HG03558 (cell line): ENCODE measurements at regions not wholly inside any gene's neighbourhood (a gene's known extent, or its start where the extent isn't known, plus 50 kb on each side); places are given as distances from the start of the nearest gene placed in this dataset.
"Not testable (repeated sequence)": the region's sequence is repeated elsewhere in the genome, so short reads cannot be mapped to it uniquely, and the experiment has no call there.

Source experiments
- ATAC-seq: cut with Tn5 transposase; IDR thresholded peaks from one replicate; pipeline ENCODE4 v1.9.1; 2021; ENCODE audit warnings: moderate number of reproducible peaks; ENCODE audit not compliant: unreplicated experiment; ENCODE audit errors: extremely low read depth

DNA sequence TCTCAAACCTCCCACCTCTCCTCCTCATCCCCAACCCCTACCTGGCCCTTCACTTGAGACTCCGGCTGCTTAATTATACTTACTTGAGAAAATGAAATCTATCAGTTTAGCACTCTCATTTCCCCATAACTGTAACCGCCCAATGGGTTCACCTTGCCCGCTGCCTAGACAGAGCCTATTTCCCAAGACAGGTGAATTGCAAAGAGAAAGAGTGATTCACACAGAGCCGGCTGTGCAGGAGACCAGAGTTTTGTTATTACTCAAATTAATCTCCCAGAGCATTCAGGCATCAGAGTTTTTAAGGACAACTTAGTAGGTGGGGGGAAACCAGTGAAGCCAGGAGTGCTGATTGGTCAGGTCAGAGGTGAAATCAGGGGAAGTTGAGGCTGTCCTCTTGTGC lies 301.4 kb upstream of the CDYL start:
- ATAC-seq = no peak

DNA sequence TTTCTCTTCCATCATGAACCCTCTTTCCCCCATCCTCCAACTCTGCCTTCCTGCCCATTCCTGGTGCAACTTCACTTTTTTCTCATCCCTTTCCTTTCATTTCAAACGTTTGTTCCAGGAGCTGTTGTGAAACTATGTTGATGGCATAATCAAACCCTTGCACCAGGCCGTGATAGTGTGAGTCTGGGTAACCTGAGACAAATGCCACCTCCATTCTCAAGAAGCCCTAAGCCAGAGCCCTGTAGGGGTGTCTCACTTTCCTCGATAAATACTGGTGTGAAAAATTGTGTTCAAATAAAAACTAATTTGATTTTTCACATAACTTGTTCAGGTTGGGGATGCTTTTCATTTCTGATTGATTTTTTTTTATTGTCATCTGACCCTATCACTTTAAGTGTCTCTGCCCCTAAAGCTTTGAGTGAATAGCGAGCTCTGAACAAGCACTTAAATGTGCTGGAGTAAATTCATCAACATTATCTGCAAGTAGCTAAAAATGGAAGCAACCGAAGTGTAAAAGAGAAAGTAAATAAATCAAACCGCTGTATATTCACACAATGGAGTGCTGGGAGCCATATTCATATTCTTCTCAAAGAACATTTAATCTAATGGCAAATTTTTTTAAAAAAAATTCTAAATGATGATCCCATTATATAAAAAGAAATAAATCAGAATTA lies 303.1 kb upstream of the CDYL start:
- no peak for ATAC-seq

DNA sequence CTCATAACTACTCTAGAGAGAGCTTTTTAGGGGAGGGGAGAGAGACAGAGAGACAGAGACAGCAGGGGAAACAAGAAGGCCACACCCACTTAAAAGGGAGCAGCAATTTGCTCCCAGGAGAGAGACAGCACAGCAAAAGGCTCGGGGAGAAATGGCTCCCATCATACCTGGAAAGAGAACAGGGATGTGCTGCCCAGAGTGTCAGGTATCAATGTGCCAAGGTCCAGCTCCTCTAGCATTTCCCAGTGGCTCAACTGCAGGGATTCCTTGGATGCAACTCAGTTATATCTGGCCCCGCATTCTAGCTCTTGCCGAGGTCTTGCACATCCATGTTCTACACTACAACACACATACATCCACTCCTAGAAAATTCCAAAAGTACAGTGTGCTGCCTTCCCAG lies 304.0 kb upstream of the CDYL start:
- no peak for ATAC-seq

DNA sequence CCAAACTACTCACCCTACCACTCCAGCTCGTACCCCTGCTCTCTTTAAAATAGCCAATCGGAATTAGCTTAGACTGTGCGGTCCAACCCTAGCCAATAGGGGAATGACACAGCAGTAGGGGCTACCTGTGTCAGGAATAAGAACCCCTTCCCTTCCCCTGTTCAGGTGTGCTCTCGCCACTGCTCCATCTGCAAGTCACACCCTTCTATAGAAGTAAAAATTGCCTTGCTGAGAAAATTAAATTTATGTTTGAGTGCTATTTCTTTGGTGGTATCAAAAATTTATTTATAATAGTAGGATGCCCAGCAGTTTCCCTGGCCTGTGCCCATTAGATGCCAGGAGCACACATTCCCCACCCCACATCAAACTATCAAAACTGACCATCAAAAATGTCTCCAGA lies 304.7 kb upstream of the CDYL start:
- not testable (repeated sequence) for ATAC-seq

DNA sequence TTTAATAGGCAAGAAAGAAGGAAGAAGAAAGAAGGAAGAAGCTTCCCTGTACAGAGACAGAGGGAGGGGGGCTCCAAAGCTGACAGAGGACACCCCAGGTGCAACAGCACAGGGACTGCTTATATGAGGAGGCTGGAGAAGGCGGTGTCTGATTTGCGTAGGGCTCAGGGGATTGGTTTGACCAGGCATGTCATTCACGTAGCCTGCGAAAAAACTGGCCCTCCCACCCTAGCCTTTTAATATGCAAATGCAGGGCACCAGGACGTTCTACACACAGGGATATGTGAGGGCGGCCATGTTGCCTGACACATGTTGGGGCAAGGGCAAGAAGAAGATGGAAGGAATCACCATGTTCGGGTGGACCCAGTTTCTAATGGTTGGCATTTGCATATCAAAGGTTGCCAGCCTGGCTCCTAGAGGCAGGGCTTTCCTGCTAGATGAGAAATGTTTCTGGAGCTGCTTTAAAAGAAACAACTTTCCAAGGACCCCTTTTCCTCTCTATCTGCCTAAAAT lies 305.4 kb upstream of the CDYL start:
- no peak for ATAC-seq

DNA sequence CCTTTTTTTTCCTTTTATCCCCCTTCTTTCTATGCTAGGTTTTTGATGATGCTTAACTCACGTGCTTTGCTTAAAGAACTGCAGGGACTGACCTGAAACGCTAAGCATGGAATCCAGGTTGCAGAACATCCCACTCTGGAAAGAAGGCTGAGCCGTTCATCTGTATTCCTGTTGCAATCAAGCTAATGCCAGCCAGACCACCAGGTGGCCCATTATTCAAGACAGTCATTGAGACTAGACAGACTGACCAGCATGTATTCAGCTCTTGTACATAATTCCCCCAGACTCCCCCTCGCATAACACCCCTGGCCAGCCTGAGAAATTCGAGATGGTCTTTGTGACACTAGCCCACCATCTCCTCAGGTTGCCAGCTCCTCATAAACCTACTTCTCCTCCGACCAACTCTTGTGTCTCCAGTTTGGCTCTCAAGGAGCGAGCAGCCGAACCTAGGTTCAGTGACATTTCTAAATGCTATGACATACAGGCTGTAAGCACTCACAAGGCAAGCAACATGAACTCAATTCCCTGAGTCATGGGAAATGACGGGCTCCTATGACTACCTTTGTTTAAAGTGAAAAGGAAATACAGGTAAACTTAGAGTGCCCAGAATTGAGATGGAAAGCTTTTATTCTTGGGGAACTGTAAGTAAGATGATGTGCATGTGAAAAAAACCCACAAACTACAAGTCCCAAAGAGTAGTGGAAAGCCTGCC lies 309.3 kb upstream of the CDYL start:
- no peak for ATAC-seq

DNA sequence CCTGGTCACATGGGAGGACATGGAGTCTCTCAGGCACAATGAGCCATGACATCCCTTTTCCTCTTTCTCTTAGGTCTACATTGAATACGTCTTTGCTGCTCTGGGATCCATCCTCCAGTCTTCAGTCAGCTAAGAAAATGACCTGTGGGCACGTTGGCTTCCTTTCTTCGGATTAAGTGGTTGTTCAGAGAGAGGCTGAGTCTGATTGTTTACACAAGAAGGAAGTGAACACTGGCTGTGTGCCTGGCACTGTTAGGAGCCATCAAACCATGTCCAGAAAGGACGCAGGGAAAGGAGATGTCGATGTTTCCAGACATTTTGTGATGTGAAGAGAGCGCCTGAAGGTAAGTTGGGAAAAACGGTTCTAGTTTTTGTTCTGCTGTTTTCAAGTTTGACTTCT lies 309.9 kb upstream of the CDYL start:
- ATAC-seq = no peak

DNA sequence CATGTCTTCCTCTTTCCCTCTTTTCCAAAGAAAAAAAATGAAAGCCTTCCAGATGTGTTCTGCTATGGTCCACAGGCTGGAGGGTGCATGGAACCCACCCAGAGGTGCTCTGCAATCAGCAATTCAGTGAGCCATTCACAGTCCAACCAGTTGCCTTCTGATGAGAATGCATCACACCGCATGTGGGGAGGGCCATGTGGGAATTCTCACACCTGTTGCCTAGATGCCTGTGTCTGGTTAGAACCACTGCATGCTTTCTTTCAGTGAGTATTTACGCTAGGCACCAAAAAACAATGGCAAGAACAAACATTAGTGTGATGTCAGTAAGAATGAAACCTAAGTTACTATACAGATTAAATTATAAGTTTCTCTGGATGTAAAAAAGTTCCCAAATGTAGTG lies 311.6 kb upstream of the CDYL start:
- ATAC-seq = no peak

DNA sequence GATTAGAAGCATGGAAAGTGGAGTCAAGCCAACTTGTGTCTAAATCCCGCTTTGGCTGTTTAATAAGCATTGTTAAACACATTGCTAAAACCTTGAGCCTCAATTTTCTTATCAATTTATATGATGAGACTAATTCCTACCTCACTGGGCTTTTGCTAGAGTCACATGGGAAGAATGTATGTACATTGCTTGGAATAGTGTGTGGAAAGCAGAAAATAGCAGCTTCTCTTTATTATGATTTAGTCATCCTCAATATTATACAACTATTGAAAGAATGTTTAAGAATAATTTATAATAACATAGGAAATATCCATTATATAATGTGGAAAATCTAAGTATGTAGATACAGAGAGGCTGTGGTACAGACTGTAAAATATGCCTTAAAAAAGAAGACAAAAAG lies 313.0 kb upstream of the CDYL start:
- ATAC-seq = no peak

DNA sequence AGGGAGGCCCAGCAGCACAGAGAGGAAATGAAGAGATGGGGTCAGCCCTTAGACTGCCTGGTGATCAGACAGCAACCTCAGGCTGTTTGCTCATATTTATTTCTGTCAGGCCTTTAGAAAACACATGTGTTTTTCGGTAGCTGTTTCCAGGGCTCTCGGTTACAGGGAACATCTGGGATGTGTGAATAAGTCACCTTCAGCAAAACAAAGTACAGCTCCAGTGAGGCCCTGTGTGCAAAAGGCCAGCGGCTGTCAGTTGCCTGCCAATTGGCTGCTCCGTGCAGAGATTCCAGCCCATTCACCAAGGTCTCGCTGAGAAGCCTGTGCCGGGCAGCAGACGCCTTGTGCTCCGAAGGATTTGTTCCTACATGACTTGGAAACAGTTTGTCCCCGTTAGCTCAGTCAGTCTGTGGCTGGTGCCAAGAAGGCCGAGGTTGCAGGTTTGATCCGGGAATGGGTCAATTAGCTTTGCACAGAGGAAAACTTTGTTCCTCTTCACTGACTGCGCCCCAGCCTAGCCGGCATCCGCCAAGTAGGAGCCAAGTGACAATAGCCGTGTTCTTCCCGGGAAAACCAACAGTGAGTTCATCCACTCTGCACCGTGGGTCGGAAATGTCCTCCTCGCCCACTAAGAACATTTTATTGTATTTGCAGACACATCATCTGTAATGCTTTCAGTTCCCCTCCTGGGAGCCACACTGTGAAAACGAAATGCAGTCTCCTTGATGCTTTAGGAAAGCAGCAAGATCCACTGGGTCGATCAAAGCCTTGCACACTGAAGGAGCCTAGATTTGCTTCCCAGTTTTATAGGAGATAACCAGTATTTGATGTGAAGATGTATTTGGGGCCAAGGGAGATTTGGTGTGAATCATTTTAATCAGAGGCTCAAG lies 315.4 kb upstream of the CDYL start:
- no peak for ATAC-seq

DNA sequence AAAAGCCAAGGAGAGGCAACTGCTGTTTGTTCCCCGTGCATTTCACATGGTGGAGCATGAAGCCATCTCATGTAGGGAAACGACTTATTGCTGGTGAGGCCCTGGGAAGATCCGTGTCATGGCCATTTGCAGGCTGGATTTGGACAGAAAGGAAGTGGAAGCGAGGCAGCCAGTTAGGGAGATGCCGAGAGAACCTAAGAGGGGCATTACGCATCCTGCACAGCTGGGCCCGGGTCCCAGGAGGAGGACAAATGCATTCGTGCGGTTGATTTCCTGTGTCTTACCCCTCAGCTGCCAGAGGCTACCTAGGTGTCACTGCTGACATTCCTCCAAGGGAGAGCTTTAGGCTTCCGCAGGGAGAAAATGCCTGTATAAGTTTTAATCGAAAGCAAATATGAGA lies 316.2 kb upstream of the CDYL start:
- no peak for ATAC-seq

DNA sequence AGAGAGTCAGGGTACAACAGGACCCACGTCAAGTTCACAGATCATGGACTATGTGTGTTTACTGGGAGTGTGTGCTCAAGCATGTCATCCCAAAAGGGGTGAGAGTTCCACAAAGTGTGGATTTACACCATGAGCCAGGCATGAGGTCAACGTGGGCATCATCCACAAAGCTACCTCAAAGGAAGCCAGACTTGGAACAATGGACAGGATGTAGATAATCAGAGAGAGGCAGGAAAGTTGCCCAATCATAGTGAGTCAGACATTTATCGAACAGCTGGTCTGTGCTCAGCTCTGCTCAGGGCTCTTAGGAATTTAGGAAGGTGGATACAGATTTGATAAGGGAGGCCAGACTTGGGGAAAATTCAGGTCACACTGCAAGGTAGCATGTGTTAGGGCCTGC lies 317.2 kb upstream of the CDYL start:
- no peak for ATAC-seq

DNA sequence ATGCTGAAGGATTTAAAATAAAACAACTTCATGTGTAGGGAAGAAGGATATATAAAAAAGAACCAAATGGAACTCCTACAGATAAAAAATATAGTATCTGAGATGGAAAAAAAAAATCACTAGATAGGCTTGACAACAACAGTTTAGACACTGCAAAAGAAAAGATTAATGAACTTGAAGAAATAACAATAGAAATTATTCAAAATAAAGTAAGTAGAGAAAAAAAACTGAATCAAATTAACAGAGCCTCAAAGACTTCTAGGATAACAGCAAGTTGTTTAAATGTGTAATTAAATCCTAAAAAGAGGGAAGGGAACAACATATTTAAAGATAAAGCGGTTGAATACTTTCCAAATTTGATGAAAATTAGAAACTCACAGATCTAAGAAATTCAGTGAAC lies 316.3 kb upstream of the ECI2 start:
- no peak for ATAC-seq

DNA sequence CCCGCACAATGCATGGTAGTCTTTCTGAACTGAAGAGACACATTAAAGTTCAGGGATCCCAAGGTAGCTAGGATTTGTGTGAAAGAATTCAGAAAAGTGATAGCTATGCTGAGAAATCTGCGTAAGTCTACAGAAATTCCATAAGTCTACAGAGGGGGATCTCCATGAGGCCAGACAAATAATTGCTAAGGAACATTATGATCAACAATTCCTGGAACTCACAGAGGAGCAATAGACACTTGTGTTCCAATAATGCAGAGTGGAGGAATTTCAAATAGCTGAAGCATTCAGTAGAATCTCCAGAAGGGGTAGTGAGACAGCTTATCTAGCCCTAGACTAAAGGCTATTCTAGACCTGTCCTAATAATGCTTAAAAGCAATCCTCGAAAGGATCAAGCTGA lies 315.7 kb upstream of the ECI2 start:
- no peak for ATAC-seq

DNA sequence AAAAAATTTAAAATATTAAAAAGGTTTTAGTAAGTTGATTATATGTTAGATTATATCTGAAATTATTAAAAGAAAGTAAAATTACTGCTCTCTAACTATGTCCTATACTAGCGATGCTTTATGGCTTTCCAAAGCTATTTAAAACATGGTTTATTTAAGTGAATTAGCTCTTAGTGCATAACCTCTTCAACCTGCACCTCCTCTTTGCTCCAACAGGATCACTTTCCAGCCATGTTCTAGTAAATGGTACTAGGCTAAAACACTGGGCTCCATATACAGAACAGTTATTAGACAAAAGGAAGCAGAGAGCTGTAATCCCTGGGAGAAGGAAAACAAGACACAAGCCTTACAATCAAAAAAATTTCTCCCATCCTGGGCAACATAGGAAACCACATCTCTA lies 314.9 kb upstream of the ECI2 start:
- no peak for ATAC-seq

DNA sequence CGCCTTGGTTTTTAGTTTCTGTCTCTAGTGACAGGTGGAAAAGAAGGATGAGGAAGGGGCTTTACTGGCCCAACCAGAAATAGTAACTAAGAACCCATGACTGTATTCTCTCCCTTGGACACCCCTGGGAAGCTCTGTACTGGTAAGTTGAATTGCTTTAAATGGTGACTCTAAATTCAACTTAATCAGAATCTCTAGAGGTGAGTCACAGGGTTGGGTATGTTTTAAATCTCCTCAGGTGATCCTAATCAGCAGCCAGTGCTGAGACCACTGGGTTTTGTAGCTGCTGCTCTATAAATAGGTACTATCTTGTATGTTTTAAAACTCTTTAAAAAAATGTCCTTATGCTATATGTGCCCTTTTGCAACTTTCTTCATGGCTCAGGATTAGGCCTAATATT lies 314.0 kb upstream of the ECI2 start:
- no peak for ATAC-seq

DNA sequence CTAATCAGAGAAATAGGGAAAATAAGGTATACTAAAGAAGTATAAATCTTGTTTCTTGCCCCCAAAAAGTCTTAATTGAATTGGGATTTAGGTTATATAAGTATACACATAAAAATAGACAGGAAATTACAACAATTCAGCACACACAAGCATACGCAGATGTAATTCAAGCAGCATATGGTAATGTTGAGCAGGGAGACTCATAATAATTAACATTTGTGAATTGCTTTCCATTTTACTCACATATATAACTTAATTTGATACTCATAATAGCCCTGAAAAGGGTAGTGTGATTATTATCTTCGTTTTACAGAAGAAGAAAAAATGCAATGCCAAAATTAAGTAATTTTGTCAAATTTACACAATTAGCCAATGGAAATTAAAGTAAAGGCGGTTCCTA lies 313.5 kb upstream of the ECI2 start:
- ATAC-seq = no peak

DNA sequence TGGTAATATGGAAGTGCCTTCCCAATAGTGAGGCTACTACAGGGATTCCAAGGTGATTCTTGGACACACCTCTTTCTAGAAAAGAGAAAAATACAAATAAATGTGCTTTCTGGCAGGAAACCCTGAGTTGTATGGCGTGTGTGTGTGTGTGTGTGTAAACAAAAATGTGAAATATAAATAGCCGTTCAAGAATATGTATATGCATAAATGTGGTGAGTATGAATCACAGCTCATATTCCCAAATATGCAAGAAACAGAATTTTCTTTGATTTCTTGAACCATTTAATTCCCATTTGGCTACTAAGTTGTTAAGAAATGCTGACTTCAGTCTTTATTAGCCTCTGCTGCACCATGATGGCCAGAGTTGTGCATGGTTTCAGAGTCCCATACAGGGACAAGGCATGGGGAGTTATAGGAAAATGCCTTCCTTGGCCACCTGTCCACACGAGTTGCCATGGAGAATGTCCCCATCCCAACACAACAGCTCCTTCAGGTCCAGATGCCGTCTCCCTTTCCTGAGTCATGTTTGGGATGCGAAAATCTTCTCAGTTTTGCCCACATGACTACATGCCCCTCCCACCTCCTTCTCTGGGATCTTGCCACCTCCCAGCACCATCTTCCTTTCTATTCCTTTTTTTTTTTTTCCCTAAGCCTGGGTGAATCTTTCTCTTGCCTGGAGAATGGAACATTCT lies 312.4 kb upstream of the ECI2 start:
- no peak for ATAC-seq

DNA sequence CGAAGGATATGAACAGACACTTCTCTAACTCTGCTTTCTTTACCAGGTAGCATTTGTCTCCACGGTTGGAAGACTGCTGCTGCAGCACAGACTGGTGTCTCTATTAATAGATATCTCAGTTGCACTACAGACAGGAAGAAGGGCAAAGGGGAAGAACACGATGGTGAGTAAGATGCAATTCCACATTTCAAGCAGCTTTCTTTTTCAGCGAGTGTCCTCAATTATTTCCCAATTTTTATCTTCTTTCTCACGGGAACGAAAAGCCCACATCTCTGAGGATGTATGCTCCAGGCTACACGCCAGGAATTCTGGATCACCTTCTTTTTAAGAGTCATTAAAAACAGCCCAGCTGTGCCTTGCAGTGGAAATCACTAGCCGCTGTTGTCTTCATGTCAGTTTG lies 311.6 kb upstream of the ECI2 start:
- no peak for ATAC-seq

DNA sequence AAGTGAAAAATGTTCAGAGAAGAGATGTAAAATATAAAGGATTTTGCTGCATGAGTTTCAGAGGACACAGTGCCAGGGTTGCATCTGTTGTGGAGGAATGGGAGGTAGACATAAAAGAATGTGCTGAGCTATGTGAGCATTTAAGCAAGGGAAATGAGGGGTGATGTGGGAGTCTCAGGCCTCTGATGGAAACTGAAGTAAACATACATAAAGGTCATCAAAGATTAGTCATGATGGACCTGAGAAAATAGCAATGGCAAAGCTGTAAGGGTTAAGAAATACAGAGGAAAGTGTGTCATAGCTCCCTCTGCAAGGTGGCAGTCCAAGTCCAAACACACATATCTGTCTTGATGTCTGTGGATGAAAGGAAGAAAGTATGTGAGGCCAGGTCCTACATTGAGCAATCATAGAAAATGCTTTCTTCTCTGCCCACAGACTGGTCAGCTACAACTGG lies 306.6 kb upstream of the ECI2 start:
- ATAC-seq = no peak
